Fibroblast of skin of right quadriceps (primary cell): ENCODE measurements at regions not wholly inside any gene's neighbourhood (a gene's known extent, or its start where the extent isn't known, plus 50 kb on each side); places are given as distances from the start of the nearest gene placed in this dataset.
"Not testable (repeated sequence)": the region's sequence is repeated elsewhere in the genome, so short reads cannot be mapped to it uniquely, and the experiment has no call there.

Experiments
- DNase-seq: peaks from one replicate; pipeline ENCODE4 v3.0.0-alpha.2; 2013

DNA sequence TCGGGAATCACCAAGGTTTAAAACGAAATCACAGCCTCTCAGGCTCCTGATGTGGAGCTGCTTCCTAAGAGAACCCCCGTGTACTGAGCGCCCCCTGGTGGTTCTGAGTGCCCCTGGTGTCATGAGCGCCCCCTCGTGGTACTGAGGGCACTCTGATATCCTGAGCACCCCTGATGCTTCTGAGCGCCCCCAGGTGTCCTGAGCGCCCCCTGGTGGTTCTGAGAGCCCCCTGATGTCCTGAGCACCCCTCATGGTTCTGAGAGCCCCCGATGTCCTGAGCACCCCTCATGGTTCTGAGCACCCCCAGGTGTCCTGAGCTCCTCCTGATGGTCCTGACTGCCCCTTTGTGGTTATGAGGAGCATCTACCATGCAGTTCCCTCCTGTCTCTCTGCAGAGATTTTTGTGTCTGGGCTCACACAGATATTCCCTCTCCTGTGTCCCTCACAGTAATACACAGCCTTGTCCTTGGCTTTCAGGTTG is 1092.1 kb downstream of the TMEM121 start:
- DNase-seq, result not testable (repeated sequence)

DNA sequence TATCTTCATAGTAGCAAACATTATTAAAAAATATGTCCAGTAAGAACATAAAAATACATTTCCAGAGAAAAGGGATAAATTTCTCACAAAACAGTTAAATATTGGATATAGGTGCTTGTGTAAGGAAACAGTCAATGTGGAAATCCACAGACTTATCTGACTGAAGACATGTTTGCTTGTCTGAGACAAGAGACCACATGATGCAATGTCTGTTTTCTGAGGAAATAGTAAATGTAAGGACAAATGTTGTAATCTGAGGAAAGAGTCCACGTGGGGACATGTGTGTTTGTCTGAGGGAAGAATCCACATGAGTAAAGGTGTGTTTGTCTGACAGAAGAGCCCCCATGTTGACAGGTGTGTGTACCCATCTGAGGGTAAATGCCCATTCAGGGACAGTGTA is 1093.2 kb downstream of the TMEM121 start:
- no peak for DNase-seq

DNA sequence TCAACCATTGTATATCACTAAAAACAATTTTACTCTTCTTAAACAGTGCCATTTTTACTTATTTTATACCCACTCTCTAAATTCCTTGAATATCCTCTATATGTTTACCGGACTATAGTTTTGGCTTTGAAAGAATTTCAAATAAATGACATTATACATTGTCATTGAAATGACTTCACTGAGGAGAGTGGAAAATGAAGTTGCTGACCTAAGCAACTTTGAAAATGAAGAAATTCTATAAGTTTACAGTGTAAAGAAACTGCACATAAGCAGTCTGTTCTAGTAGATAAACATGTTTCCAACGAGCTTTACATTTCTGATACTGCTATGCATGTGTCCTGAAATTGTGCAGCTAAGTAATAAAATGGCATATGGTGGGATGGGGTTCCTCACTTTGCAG is 1094.0 kb downstream of the TMEM121 start:
- DNase-seq, result no peak

DNA sequence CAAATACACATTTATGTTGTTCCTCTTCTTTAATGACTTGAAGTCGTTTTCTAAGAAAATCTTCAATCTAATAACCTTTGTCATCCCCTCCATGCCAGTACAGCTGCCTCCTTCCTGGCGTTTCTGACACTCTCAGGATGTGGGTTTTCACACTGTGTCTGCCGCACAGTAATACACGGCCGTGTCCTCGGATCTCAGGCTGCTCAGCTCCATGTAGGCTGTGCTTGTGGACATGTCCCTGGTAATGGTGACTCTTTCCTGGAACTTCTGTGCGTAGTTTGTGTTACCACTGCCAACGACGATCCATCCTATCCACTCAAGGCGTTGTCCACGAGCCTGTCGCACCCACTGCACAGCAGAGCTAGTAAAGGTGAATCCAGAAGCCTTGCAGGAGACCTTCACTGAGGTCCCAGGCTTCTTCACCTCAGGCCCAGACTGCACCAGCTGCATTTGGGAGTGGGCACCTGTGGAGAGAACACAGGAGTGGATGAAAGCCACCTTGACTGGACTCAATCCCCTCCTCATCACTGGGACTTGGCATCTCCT is 1095.9 kb downstream of the TMEM121 start:
- no peak for DNase-seq

DNA sequence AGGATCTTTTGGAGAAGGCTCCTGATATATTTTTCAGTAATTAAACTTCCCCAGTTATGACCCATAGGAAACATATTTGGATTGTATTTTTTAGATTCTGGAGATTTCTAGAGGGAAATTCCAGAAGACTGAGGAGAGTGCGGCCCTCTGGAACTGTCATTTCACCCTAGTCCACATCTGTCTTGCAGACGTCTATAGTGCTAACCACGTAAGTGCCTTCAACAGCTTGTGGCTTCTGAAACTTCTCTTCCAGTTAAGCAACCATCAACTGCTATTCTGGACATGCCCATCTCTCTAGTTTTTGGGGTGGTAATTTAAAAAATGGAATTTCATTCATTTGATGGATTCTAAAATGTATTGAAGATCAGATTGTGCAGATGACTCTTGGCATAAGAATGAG is 1098.8 kb downstream of the TMEM121 start:
- no peak for DNase-seq

DNA sequence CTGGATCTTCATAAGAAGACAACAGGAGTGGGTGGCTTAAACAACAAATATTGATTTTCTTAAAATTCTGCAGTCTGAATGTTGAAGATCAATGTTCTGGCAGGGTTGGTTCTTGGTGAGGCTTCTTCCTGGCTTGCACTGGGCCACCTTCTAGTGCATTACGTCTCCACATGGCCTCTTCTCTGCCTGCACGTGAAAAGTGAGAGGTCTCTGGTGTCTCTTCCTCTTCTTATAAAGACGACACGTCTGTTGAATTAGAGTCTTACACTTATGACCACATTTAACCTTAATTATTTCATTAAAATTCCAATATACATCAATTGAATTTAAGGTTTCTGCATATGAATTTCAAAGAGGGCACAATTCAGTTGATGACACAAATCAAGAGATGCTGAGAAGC is 1100.1 kb downstream of the TMEM121 start:
- DNase-seq, result not testable (repeated sequence)

GRCh38 chr14:106626942-106627588 is 1100.7 kb downstream of the TMEM121 start:
- not testable (repeated sequence) for DNase-seq

DNA sequence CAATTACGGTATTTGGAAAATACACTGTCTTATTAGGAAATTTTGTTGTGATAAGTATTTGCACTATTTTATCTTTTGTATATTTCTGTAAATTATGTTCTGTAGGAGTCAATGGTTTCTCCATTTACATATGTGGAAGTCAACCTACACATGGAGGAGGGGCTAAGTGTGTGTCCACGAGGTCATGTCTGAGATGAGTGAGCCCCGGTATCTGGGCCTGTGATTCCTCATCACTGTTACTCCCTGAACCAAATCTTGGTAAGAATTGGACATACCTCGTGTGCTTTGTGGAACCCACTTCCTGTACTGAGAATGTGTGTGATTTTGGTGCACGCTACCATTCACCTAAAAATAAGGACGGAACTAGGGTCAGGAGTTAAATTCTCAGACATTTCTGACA is 1105.5 kb downstream of the TMEM121 start:
- no peak for DNase-seq

DNA sequence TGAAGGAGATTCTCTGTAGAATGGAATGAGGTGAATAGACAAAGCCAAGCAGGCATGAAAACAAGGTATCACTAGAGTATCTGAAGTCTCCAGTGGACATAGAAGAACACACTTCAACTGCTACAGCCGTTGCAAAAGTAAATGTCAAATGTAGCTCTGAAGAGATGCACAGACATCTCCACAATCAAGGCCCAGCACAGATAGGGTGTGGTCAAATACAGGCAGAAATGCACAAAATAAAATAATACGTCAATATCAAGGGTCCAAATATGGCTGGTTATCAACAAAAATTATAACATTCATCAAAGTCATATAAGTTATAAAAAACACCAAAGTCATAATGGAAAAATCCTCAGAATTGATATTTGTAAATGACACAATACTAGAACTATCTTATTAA is 1107.3 kb downstream of the TMEM121 start:
- no peak for DNase-seq

DNA sequence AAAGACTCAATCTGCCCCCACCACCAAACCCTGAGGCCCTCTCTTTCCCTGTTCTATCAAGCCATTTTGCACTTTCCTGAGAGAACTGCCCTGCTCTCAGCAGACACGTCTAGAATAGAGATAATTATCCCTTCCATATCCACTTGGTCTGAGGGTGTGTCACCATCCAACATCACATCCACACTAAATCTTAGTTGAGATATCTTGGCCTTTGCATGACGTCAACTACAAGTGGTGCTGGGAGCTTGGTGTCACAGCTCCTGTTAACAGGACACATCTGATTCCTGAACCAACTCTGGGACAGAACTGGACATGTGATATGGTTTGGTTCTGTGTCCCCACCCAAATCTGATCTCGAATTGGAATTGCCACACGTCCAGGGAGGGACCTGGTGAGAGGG is 1109.2 kb downstream of the TMEM121 start:
- no peak for DNase-seq

GRCh38 chr14:106638786-106639452 is 1112.5 kb downstream of the TMEM121 start:
- not testable (repeated sequence) for DNase-seq

DNA sequence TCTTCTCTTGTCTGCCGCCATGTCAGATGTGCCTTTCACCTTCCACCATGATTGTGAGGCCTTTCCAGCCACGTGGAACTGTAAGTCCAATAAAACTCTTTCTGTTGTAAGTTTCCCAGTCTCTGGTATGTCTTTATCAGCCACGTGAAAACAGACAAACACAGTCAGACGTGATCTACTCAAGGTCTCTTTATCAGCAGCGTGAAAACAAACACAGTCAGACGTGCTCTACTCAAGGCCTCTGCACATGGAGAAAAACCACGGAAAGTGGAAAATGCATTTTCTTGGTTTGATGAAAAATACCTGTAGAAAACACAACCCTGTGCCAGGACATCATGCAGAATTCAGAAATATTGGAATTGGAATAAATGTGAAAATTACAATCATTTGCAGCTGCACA is 1115.7 kb downstream of the TMEM121 start:
- DNase-seq, result no peak

DNA sequence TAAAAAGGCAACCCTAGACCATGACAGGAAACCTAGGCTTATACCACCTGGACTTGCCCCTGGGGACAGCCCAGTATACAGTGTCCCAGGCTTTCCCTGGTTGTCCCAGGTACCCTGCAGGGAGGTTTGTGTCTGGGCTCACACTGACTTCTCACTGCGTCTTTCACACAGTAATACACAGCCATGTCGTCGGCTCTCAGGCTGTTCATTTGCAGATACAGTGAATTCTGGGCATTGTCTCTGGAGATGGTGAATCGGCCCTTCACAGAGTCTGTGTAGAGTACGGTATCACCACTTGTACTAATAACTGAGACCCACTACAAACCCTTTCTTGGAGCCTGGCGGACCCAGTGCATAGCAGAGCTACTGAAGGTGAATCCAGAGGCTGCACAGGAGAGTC is 1116.6 kb downstream of the TMEM121 start:
- DNase-seq, result not testable (repeated sequence)

DNA sequence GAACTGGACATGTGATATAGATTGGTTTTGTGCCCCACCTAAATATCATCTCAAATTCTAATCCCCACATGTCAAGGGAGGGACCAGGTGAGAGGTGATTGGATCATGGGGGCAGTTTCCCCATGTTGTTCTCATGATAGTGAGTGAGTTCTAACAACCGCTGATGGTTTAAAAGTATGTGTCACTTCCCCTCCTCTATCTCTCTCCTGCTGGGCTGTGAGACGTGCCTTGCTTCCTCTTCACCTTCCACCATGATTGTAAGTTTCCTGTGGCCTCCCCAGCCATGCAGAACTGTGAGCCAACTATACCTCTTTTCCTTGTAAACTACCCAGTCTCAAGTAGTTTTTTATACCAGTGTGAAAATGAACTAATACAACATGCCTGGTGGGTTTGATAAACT is 1122.5 kb downstream of the TMEM121 start:
- DNase-seq, result not testable (repeated sequence)

DNA sequence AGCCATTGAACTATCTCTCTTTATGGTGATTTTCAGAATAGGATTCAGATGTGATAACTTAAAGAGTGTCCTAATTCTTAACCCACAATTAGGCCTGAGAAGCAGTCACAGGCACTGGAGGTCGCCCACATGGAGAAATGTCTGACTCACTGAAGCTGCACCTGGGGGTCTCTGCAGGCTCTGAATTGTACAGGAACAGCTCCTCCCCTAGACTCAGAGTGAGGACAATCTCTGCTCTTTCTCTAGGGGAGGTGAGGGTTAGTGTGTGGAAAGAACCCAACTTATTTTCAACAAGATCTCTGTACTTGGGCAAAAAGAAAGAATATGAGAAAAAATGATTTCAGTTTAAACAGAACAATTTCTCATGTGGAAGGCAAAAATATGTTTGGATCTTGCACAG is 1124.6 kb downstream of the TMEM121 start:
- DNase-seq, result no peak

DNA sequence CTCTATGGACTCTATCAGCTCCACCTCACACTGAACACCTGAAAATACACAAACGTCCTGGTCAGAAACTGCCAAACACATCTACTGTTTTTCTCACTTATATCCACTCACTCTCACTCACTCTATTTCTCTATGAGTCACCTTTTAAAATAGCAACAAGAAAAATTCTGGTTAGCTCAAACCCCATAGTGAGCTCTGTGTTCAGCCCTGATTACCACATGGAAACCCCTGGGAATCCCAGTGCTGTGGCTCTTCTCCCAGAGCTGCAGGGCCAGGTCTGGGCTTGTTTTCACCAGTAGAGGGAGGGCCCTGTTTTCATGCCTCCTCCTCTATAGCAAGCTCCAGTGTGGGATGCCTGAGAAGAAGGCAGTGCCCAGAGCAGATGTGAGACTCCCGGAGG is 1126.1 kb downstream of the TMEM121 start:
- DNase-seq, result no peak

- DNase-seq, result no peak
Observed at GRCh38 chr14:106657460-106657859, 1131.1 kb downstream of the TMEM121 start.

DNA sequence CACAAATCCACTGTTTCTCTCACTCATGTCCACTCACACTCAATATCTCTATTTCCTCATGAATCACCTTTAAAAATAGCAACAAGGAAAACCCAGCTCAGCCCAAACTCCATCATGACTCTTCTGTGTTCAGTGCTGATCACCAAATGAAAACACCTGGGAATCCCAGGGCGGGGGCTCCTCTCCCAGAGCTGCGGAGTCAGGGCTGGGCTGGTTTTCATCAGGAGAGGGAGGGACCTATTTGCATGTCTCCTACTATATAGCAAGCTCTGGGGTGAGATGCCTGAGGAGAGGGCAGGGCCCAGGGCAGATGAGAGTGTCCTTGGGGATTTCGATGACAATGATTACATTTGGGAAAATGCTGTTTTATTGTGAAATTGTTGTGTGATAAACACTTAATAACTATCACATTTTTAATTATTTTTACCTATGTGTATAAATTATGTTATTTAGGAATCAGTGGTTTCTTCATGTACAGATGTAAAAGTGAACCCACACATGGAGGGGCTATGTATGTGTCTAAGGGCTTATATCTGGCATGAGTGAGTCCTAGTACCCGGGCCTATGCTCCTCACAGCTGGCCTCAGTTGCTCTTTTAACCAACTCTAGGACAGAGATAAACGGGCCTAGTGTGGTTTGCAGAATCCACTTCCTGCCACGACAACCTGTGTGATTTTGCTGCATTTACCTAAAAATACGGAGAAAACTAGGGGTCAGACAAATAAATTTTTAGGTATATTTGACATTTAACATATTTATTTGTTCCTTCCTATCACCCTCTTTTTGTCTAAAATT is 1131.9 kb downstream of the TMEM121 start:
- DNase-seq, result not testable (repeated sequence)

DNA sequence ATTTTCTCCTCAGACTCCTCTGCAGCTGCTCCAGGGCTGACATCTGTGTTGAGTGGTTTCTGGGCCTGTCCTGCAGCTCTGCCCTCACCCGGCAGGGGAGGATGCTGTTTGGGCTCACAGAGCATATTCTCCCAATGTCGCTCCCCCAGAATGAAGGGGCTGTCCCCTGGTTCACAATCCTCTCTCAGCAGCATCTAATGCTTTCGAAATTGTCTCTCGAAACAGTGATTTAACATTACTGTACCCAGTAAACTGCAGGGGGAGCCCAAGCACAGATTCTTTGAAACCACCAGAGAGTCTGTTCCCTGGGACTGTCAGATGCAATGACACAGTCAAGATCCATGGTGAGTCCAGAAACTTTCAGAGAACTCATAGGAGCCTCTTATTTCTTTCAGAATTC is 1135.2 kb downstream of the TMEM121 start:
- DNase-seq, result not testable (repeated sequence)

DNA sequence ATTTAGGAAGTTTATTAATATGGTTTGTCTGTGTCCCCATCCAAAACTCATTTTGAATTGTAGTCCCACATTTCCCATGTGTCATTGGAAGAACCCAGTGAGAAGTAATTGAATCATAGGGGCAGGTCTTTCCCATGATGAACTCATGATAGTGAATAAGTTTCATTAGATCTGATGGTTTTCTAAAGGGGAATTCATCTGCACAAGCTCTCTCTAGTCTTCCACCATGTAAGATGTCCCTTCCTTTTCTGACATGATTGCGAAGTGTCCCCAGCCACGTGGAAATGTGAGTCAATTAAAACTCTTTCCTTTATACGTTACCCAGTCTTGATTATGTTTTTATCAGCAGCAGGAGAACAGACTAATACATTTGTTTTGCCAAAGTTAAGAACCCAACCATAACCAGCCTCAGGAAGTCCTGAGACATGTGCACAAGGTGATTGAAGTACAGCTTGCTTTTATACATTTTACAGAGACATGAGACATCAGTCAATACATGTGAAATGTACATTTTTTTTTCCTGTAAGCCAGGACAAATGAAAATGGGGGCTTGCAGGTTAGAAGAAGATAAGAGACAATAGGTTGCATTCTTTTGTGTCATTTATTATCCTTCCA is 1136.7 kb downstream of the TMEM121 start:
- DNase-seq, result no peak

- not testable (repeated sequence) for DNase-seq
Observed at GRCh38 chr14:106663805-106664410, 1137.5 kb downstream of the TMEM121 start.

DNA sequence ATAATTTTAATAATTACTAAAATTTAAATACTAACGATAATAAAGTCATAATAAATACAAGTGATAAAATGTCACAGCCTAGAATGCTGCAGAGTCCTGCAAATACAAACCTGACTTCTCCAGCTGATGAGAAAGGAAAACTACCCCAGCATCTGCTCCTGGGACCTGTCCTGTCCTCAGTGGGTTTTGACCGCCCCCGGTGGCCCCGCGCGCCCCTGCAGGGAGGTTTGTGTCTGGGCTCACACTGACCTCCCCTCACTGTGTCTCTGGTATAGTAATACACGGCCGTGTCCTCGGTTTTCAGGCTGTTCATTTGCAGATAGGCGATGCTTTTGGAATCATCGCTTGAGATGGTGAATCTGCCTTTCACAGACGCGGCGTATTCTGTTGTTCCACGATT is 1139.4 kb downstream of the TMEM121 start:
- no peak for DNase-seq

DNA sequence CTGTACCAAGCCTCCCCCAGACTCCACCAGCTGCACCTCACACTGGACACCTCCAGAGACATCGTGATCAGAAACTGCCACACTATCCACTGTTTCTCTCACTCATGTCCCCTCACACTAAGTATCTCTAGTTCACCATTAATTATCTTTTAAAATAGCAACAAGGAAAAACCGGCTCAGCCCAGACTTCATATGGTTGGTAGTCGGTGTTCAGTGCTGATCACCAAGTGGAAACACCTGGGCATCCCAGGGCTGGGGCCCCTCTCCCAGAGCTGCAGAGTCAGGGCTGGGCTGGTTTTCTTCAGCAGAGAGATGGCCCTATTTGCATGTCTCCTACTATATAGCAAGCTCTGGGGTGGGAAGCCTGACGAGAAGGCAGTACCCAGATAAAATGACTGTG is 1140.0 kb downstream of the TMEM121 start:
- DNase-seq, result no peak
